ENCODE measurements at regions not wholly inside any gene's neighbourhood (a gene's known extent, or its start where the extent isn't known, plus 50 kb on each side); places are given as distances from the start of the nearest gene placed in this dataset.

DNA sequence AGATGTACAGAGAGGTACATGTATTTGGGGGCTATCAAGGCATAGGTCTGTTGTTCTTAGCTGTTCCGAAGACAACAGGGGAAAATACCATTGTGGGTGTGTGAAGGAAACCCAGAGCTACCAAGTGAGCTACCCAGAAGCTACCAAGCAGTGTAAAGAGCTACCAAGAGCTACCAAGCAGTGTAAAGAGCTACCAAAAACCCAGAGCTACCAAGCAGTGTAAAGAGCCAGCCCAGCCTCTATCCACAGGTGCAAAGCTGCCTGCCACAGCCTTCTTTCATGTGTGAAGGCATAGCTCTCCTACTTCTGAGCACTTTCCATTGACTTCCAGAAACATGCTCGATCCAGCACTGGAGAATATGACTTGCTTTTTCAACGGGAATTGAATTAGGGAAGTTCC, 145.7 kb downstream of the AKAP11 start:
- TF ChIP-seq, protein P1, sequence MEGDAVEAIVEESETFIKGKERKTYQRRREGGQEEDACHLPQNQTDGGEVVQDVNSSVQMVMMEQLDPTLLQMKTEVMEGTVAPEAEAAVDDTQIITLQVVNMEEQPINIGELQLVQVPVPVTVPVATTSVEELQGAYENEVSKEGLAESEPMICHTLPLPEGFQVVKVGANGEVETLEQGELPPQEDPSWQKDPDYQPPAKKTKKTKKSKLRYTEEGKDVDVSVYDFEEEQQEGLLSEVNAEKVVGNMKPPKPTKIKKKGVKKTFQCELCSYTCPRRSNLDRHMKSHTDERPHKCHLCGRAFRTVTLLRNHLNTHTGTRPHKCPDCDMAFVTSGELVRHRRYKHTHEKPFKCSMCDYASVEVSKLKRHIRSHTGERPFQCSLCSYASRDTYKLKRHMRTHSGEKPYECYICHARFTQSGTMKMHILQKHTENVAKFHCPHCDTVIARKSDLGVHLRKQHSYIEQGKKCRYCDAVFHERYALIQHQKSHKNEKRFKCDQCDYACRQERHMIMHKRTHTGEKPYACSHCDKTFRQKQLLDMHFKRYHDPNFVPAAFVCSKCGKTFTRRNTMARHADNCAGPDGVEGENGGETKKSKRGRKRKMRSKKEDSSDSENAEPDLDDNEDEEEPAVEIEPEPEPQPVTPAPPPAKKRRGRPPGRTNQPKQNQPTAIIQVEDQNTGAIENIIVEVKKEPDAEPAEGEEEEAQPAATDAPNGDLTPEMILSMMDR (optimal IDR thresholded peaks at IDR 0.05 in 1 of 3, IDR thresholded peaks at IDR 0.05 in 1 of 3, conservative IDR thresholded peaks at IDR 0.05 in 1 of 3; ENCODE audit: extremely low read depth in 1 of 3, insufficient read depth in 2 of 3, low read length in 3 of 3): no peak
- no peak for TF ChIP-seq EZH2 (IDR thresholded peaks at IDR 0.05; ENCODE audit: low read length)

Data from keratinocyte (primary cell).